GM12878 (cell line): ENCODE measurements at regions not wholly inside any gene's neighbourhood (a gene's known extent, or its start where the extent isn't known, plus 50 kb on each side); places are given as distances from the start of the nearest gene placed in this dataset.

Experiments used
- CTCF ChIP-seq, 3 experiments: IDR thresholded peaks in 2 of 3; conservative IDR thresholded peaks in 1 of 3; 2 replicates each; pipeline ENCODE4 v1.5.1; 2011; ENCODE audit warnings: low read depth in 3 of 3, low read length in 3 of 3, mild to moderate bottlenecking in 3 of 3, control low read depth in 2 of 3, moderate library complexity in 2 of 3, inconsistent platforms in 1 of 3, mixed read lengths in 1 of 3; ENCODE audit not compliant: control insufficient read depth in 2 of 3, insufficient read depth in 1 of 3; ENCODE audit errors: extremely low read depth in 1 of 3
- FOXK2 ChIP-seq: fragments of 450-650 bp; IDR thresholded peaks from 2 replicates; pipeline ENCODE4 v1.6.1; 2017; ENCODE audit warnings: mild to moderate bottlenecking, moderate library complexity
- HCFC1 ChIP-seq: fragments of 150-350 bp; IDR thresholded peaks from 2 replicates; pipeline ENCODE4 v1.6.1; 2014; ENCODE audit warnings: low read length
- JUND ChIP-seq: IDR thresholded peaks from 2 replicates; pipeline ENCODE4 v1.6.1; 2012; ENCODE audit warnings: low read depth, mild to moderate bottlenecking, low read length, improper control_type of control experiment, moderate library complexity
- LARP7 ChIP-seq: fragments of 450-650 bp; IDR thresholded peaks from 2 replicates; pipeline ENCODE4 v1.6.1; 2017; ENCODE audit warnings: mild to moderate bottlenecking
- MAX ChIP-seq: IDR thresholded peaks from 2 replicates; pipeline ENCODE4 v1.6.1; 2012; ENCODE audit warnings: low read depth, low read length, improper control_type of control experiment
- PBX3 ChIP-seq: IDR thresholded peaks from 2 replicates; pipeline ENCODE4 v1.6.1; 2011; ENCODE audit warnings: mild to moderate bottlenecking, low read depth, low read length, moderate library complexity; ENCODE audit not compliant: insufficient replicate concordance
- POLR2A ChIP-seq: IDR thresholded peaks from 2 replicates; pipeline ENCODE4 v1.6.1; 2011; ENCODE audit warnings: low read depth, mild to moderate bottlenecking, low read length
- SMC3 ChIP-seq: IDR thresholded peaks from 2 replicates; pipeline ENCODE4 v1.6.1; 2011; ENCODE audit warnings: low read length, improper control_type of control experiment, borderline replicate concordance
- SRF ChIP-seq, 2 experiments: IDR thresholded peaks; 2 replicates each; pipeline ENCODE4 v1.6.1; 2011; ENCODE audit warnings: low read depth in 2 of 2, low read length in 2 of 2, mild to moderate bottlenecking in 1 of 2, moderate library complexity in 1 of 2
- ZNF274 ChIP-seq: IDR thresholded peaks from one replicate; pipeline ENCODE4 v1.8.0; 2011; ENCODE audit not compliant: insufficient read length, insufficient read depth
- TF ChIP-seq, protein P1 (sequence below): IDR thresholded peaks from 2 replicates; pipeline ENCODE4 v1.6.1; 2012; ENCODE audit warnings: mild to moderate bottlenecking, low read depth, low read length
- TF ChIP-seq, protein P2 (sequence below): IDR thresholded peaks from 2 replicates; pipeline ENCODE4 v1.6.1; 2012; ENCODE audit warnings: low read length, inconsistent platforms

DNA sequence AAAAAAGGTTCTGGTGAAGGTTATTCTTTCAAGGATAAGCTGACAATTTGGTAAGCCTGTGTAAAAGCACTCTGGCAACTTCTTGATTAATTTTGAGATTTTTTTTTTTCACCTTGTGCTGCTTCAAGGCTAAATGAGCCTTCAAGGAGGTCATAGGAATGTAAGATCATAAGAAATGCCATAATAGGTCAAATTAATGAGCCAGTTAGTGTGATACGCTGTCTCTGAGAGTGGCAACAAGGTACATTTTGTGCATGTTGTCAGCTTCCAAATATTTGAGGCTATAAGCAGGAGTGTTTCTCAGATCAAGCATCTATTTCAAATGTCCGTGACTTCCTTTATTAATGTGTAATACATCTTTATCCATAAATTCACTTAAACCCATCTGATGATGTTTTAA, 72.3 kb upstream of the CDH6 start:
- TF ChIP-seq SMC3 (no peak), POLR2A (no peak), LARP7 (no peak), ZNF274 (no peak), HCFC1 (no peak), MAX (no peak), JUND (no peak), CTCF (IDR thresholded peaks at IDR 0.05 in 2 of 3, conservative IDR thresholded peaks at IDR 0.05 in 1 of 3; ENCODE audit: control insufficient read depth in 2 of 3, extremely low read depth in 1 of 3, insufficient read depth in 1 of 3, low read depth in 3 of 3, low read length in 3 of 3) (no peak), PBX3 (no peak), FOXK2 (no peak), SRF (IDR thresholded peaks at IDR 0.05; ENCODE audit: low read depth in 2 of 2, low read length in 2 of 2) (no peak)
- TF ChIP-seq, protein P1, sequence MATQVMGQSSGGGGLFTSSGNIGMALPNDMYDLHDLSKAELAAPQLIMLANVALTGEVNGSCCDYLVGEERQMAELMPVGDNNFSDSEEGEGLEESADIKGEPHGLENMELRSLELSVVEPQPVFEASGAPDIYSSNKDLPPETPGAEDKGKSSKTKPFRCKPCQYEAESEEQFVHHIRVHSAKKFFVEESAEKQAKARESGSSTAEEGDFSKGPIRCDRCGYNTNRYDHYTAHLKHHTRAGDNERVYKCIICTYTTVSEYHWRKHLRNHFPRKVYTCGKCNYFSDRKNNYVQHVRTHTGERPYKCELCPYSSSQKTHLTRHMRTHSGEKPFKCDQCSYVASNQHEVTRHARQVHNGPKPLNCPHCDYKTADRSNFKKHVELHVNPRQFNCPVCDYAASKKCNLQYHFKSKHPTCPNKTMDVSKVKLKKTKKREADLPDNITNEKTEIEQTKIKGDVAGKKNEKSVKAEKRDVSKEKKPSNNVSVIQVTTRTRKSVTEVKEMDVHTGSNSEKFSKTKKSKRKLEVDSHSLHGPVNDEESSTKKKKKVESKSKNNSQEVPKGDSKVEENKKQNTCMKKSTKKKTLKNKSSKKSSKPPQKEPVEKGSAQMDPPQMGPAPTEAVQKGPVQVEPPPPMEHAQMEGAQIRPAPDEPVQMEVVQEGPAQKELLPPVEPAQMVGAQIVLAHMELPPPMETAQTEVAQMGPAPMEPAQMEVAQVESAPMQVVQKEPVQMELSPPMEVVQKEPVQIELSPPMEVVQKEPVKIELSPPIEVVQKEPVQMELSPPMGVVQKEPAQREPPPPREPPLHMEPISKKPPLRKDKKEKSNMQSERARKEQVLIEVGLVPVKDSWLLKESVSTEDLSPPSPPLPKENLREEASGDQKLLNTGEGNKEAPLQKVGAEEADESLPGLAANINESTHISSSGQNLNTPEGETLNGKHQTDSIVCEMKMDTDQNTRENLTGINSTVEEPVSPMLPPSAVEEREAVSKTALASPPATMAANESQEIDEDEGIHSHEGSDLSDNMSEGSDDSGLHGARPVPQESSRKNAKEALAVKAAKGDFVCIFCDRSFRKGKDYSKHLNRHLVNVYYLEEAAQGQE = no peak
- TF ChIP-seq, protein P2, sequence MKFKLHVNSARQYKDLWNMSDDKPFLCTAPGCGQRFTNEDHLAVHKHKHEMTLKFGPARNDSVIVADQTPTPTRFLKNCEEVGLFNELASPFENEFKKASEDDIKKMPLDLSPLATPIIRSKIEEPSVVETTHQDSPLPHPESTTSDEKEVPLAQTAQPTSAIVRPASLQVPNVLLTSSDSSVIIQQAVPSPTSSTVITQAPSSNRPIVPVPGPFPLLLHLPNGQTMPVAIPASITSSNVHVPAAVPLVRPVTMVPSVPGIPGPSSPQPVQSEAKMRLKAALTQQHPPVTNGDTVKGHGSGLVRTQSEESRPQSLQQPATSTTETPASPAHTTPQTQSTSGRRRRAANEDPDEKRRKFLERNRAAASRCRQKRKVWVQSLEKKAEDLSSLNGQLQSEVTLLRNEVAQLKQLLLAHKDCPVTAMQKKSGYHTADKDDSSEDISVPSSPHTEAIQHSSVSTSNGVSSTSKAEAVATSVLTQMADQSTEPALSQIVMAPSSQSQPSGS = no peak
